Gastroesophageal sphincter (tissue), 4 donors: ENCODE measurements at regions not wholly inside any gene's neighbourhood (a gene's known extent, or its start where the extent isn't known, plus 50 kb on each side); places are given as distances from the start of the nearest gene placed in this dataset.
A peak's percentile ranks its signal among the peaks of the same experiment; 100 is the strongest.

Source experiments
- ATAC-seq: fragments of 150-250 bp; one replicate; pipeline ENCODE4 v1.9.1; 2016; ENCODE audit warnings: mild to moderate bottlenecking, moderate library complexity
- H3K27ac ChIP-seq, 4 donors: fragments of 200-600 bp; sonication (generic) in 3 of 4; 1 replicate in 3 of 4; 2 replicates in 1 of 4; pipeline ENCODE4 v1.5.1; 2016 to 2019
- H3K27me3 ChIP-seq: fragments of 200-600 bp; sonication (generic); one replicate; pipeline ENCODE4 v1.5.1; 2019
- H3K36me3 ChIP-seq, 2 donors: fragments of 200-600 bp; sonication (generic); one replicate each; pipeline ENCODE4 v1.5.1; 2019; ENCODE audit warnings: control low read depth in 1 of 2
- H3K4me1 ChIP-seq, 3 donors: fragments of 200-600 bp; sonication (generic); 1 replicate in 2 of 3; 2 replicates in 1 of 3; pipeline ENCODE4 v1.5.1; 2016 to 2019; ENCODE audit warnings: control low read depth in 2 of 3
- H3K4me3 ChIP-seq, 2 donors: fragments of 200-600 bp; sonication (generic); one replicate each; pipeline ENCODE4 v1.5.1; 2019; ENCODE audit warnings: mild to moderate bottlenecking in 1 of 2, moderate library complexity in 1 of 2
- H3K9me3 ChIP-seq, 3 donors: fragments of 200-600 bp; sonication (generic); one replicate each; pipeline ENCODE4 v1.5.1; 2017 to 2019; ENCODE audit warnings: control low read depth in 2 of 3
- CTCF ChIP-seq, 4 experiments: fragments of 200-600 bp in 2 of 4; fragments of 450-650 bp in 2 of 4; sonication (generic) in 1 of 4; IDR thresholded peaks; one replicate each; pipeline ENCODE4 v1.5.1; 2017 to 2019; ENCODE audit warnings: antibody characterized with exemption in 4 of 4, mild to moderate bottlenecking in 2 of 4, moderate library complexity in 2 of 4
- EP300 ChIP-seq: sonication (generic); formaldehyde crosslinking; IDR thresholded peaks from one replicate; pipeline ENCODE4 v1.6.1; 2017; ENCODE audit warnings: antibody characterized with exemption, mild to moderate bottlenecking
- POLR2A ChIP-seq, 2 donors: fragments of 450-650 bp; IDR thresholded peaks; one replicate each; pipeline ENCODE4 v1.6.1; 2017; ENCODE audit warnings: antibody characterized with exemption in 2 of 2, mild to moderate bottlenecking in 2 of 2, moderate library complexity in 1 of 2
- POLR2AphosphoS5 ChIP-seq: sonication (generic); formaldehyde crosslinking; IDR thresholded peaks from one replicate; pipeline ENCODE4 v1.6.1; 2017; ENCODE audit warnings: antibody characterized with exemption
- WGBS, 2 donors: methylation state at CpG; one replicate each; pipeline ENCODE4 v1.1.5; 2018; ENCODE audit warnings: low coverage in 1 of 2; 5-methylcytosine and 5-hydroxymethylcytosine counted together

GRCh38 chr9:86577420-86578333, 223.5 kb upstream of the TUT7 start:
- ATAC-seq, result no peak
- Histone ChIP-seq H3K36me3 (no peaks in the 10 kb centered on the region), H3K27me3 (no peaks in the 10 kb centered on the region), H3K4me1 (peaks cover 0 to 14% (median 0%) of the 10 kb centered on the region in 3 donors), H3K9me3 (no peaks in the 10 kb centered on the region), H3K4me3 (no peak overlapping the region), H3K27ac (no peak overlapping the region)
- 60 to 89% methylated on average over 1 to 5 of the region's 30 CpGs for WGBS, 2 donors
- TF ChIP-seq CTCF (IDR thresholded peaks at IDR 0.05) (no peak), EP300 (no peak), POLR2AphosphoS5 (no peak), POLR2A (IDR thresholded peaks at IDR 0.05) (no peak)

GRCh38 chr9:86575825-86576525, 221.8 kb upstream of the TUT7 start:
- no peak for ATAC-seq
- 58 to 68% methylated on average over 8 to 9 of the region's 9 CpGs for WGBS, 2 donors
- H3K27me3 ChIP-seq, result no peaks in the 10 kb centered on the region
- no peak overlapping the region for H3K4me3 ChIP-seq
- peaks cover 0 to 14% (median 0%) of the 10 kb centered on the region in 3 donors for H3K4me1 ChIP-seq
- H3K27ac ChIP-seq, result peak overlapping the region in 2 of 4 donors; percentile 20 to 26
- H3K36me3 ChIP-seq, result no peaks in the 10 kb centered on the region
- H3K9me3 ChIP-seq, result no peaks in the 10 kb centered on the region
- no peak for TF ChIP-seq POLR2A (IDR thresholded peaks at IDR 0.05)
- no peak for TF ChIP-seq CTCF (IDR thresholded peaks at IDR 0.05)
- no peak for TF ChIP-seq EP300
- no peak for TF ChIP-seq POLR2AphosphoS5

- TF ChIP-seq CTCF (IDR thresholded peaks at IDR 0.05), result no peak
- no peak for TF ChIP-seq POLR2A (IDR thresholded peaks at IDR 0.05)
- TF ChIP-seq EP300, result no peak
- no peak for ATAC-seq
- peak overlapping the region in 2 of 4 donors; percentile 20 to 26 for H3K27ac ChIP-seq
Observed at GRCh38 chr9:86575137-86575536, 220.9 kb upstream of the TUT7 start.

GRCh38 chr9:86573886-86574285, 219.7 kb upstream of the TUT7 start:
- no peak for ATAC-seq
- Histone ChIP-seq H3K4me1 (peaks cover 0 to 14% (median 0%) of the 10 kb centered on the region in 3 donors), H3K27ac (no peak overlapping the region), H3K27me3 (no peaks in the 10 kb centered on the region), H3K4me3 (no peak overlapping the region), H3K9me3 (peaks cover 0 to 7% (median 0%) of the 10 kb centered on the region in 3 donors), H3K36me3 (no peaks in the 10 kb centered on the region)
- 75 to 84% methylated on average over 2 of the region's 2 CpGs for WGBS, 2 donors
- no peak for TF ChIP-seq POLR2A (IDR thresholded peaks at IDR 0.05)
- no peak for TF ChIP-seq POLR2AphosphoS5
- no peak for TF ChIP-seq CTCF (IDR thresholded peaks at IDR 0.05)
- TF ChIP-seq EP300, result no peak

More at GRCh38 chr9:86575137-86575536, 220.9 kb upstream of the TUT7 start:
- Histone ChIP-seq H3K4me3 (no peak overlapping the region), H3K27me3 (no peaks in the 10 kb centered on the region), H3K9me3 (no peaks in the 10 kb centered on the region), H3K4me1 (peaks cover 0 to 14% (median 0%) of the 10 kb centered on the region in 3 donors), H3K36me3 (no peaks in the 10 kb centered on the region)
